HEK293 (cell line): ENCODE measurements at regions not wholly inside any gene's neighbourhood (a gene's known extent, or its start where the extent isn't known, plus 50 kb on each side); places are given as distances from the start of the nearest gene placed in this dataset.

Source experiments
- CTCF ChIA-PET: fragments of 350-600 bp; formaldehyde crosslinking; extraction: SDS; loops from one replicate; lab custom pipeline; 2021; ENCODE audit warnings: antibody characterized with exemption; lab: Yijun Ruan, JAX
- POLR2A ChIA-PET: fragments of 300-600 bp; formaldehyde crosslinking; extraction: SDS; loops from one replicate; lab custom pipeline; 2020; ENCODE audit warnings: antibody characterized with exemption, inconsistent platforms; lab: Yijun Ruan, JAX
- H3K27ac ChIP-seq: fragments of 200-500 bp; sonication (Bioruptor generic); 2 replicates; pipeline ENCODE4 v1.5.1; 2014; ENCODE audit warnings: low read depth, low read length, control low read depth, inconsistent platforms; ENCODE audit errors: extremely low read depth
- H3K36me3 ChIP-seq, 2 experiments: fragments of 200-500 bp in 1 of 2; sonication (Bioruptor generic) in 1 of 2; 1 replicate in 1 of 2; 2 replicates in 1 of 2; pipeline ENCODE4 v1.5.1; 2014 to 2017; ENCODE audit warnings: inconsistent platforms in 2 of 2, low read length in 2 of 2; ENCODE audit not compliant: control insufficient read depth in 2 of 2, insufficient read depth in 1 of 2
- H3K4me1 ChIP-seq: fragments of 200-500 bp; sonication (Bioruptor generic); 2 replicates; pipeline ENCODE4 v1.5.1; 2014; ENCODE audit warnings: mild to moderate bottlenecking, low read length, inconsistent platforms; ENCODE audit not compliant: control insufficient read depth, insufficient read depth
- H3K4me3 ChIP-seq: 2 replicates; pipeline ENCODE4 v1.5.1; 2011; ENCODE audit warnings: low read depth, mild to moderate bottlenecking, control low read depth, low read length, moderate library complexity
- H3K9me3 ChIP-seq: fragments of 200-500 bp; sonication (Bioruptor generic); 2 replicates; pipeline ENCODE4 v1.5.1; 2014; ENCODE audit warnings: low read depth, low read length, inconsistent platforms; ENCODE audit not compliant: control insufficient read depth, insufficient read depth
- GFI1B ChIP-seq: fragments of 450-650 bp; formaldehyde crosslinking; IDR thresholded peaks from 2 replicates; pipeline ENCODE4 v1.5.1; 2016; ENCODE audit warnings: missing biosample characterization, missing genetic modification characterization
- ZBTB10 ChIP-seq: fragments of 450-650 bp; formaldehyde crosslinking; IDR thresholded peaks from 2 replicates; pipeline ENCODE4 v1.5.1; 2016; ENCODE audit warnings: missing biosample characterization, missing genetic modification characterization
- ZBTB7A ChIP-seq: fragments of 450-650 bp; formaldehyde crosslinking; IDR thresholded peaks from 2 replicates; pipeline ENCODE4 v1.5.1; 2016; ENCODE audit warnings: low read depth, missing biosample characterization, missing genetic modification characterization
- ZNF174 ChIP-seq: fragments of 450-650 bp; formaldehyde crosslinking; IDR thresholded peaks from 2 replicates; pipeline ENCODE4 v1.5.0; 2017; ENCODE audit warnings: missing biosample characterization, mild to moderate bottlenecking, missing genetic modification characterization
- ZNF184 ChIP-seq: fragments of 450-650 bp; IDR thresholded peaks from 2 replicates; pipeline ENCODE4 v1.5.1; 2018; ENCODE audit warnings: missing biosample characterization, mild to moderate bottlenecking, missing genetic modification characterization
- ZNF221 ChIP-seq: fragments of 450-650 bp; formaldehyde crosslinking; IDR thresholded peaks from 2 replicates; pipeline ENCODE4 v1.5.1; 2017; ENCODE audit warnings: missing biosample characterization, missing genetic modification characterization, borderline replicate concordance
- ZNF26 ChIP-seq: fragments of 450-650 bp; formaldehyde crosslinking; IDR thresholded peaks from 2 replicates; pipeline ENCODE4 v1.5.1; 2016; ENCODE audit warnings: missing biosample characterization, missing genetic modification characterization
- ZNF302 ChIP-seq: fragments of 450-650 bp; formaldehyde crosslinking; IDR thresholded peaks from 2 replicates; pipeline ENCODE4 v1.5.1; 2016; ENCODE audit warnings: missing biosample characterization, missing genetic modification characterization, low read depth
- ZNF416 ChIP-seq: fragments of 450-650 bp; formaldehyde crosslinking; IDR thresholded peaks from 2 replicates; pipeline ENCODE4 v1.5.1; 2016; ENCODE audit warnings: missing biosample characterization, missing genetic modification characterization
- ZNF426 ChIP-seq: fragments of 450-650 bp; formaldehyde crosslinking; IDR thresholded peaks from 2 replicates; pipeline ENCODE4 v1.5.1; 2017; ENCODE audit warnings: missing biosample characterization, missing genetic modification characterization, mild to moderate bottlenecking, inconsistent platforms, moderate library complexity
- ZNF518A ChIP-seq: fragments of 450-650 bp; formaldehyde crosslinking; conservative IDR thresholded peaks from 2 replicates; pipeline ENCODE4 v1.5.1; 2016; ENCODE audit warnings: low read depth, missing biosample characterization, missing genetic modification characterization
- ZNF561 ChIP-seq: fragments of 450-650 bp; IDR thresholded peaks from 2 replicates; pipeline ENCODE4 v1.5.1; 2018; ENCODE audit warnings: missing biosample characterization, missing genetic modification characterization, borderline replicate concordance
- ZNF629 ChIP-seq: fragments of 450-650 bp; formaldehyde crosslinking; IDR thresholded peaks from 2 replicates; pipeline ENCODE4 v1.5.1; 2017; ENCODE audit warnings: missing biosample characterization, missing genetic modification characterization
- TF ChIP-seq, protein P1 (sequence below): IDR thresholded peaks from 2 replicates; pipeline ENCODE4 v1.6.1; 2011; ENCODE audit warnings: mild to moderate bottlenecking, low read depth, low read length, borderline replicate concordance
- TF ChIP-seq, protein P2 (sequence below): fragments of 450-650 bp; formaldehyde crosslinking; IDR thresholded peaks from 2 replicates; pipeline ENCODE4 v1.5.1; 2016; ENCODE audit warnings: missing biosample characterization, missing genetic modification characterization, low read depth

- TF ChIP-seq GFI1B (tag by site-specific recombination) = no peak
- TF ChIP-seq ZNF221 (tag by site-specific recombination) = no peak
- no peak for TF ChIP-seq ZNF426 (tag by site-specific recombination)
- TF ChIP-seq, all 188 proteins: peak for 0
Observed at GRCh38 chr4:94006932-94007331, 178.4 kb downstream of the ATOH1 start (continued).

DNA sequence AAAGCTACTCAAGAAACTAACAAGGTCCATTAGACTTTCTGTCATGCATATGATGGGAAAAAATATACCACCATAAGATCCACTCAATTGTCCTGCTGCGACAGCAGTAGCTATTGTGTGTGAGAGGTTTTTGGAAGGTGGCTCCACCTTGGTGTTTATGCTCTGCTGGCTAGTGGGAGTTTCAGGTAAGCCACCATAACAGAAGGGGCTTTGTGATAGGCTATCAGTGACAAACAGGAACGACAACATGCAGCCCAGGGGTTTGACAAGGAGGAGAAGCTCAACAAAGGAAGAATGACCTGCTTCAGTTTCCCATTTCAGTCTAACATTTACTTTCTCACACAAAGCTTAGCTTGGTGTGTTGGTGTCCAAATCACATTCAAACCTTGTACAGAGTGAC, 182.6 kb downstream of the ATOH1 start:
- ChIA-PET POLR2A (no interaction called here), CTCF (no interaction called here)
- Histone ChIP-seq H3K36me3 (no peaks in the 10 kb centered on the region), H3K9me3 (no peaks in the 10 kb centered on the region), H3K27ac (no peak overlapping the region), H3K4me3 (no peak overlapping the region), H3K4me1 (no peaks in the 10 kb centered on the region)
- no peak for TF ChIP-seq ZNF518A (tag by site-specific recombination)

- H3K4me3 ChIP-seq = no peak overlapping the region
- no peaks in the 10 kb centered on the region for H3K4me1 ChIP-seq
- no peak overlapping the region for H3K27ac ChIP-seq
- TF ChIP-seq ZNF629 (tag by site-specific recombination) = no peak
- TF ChIP-seq, protein P1, sequence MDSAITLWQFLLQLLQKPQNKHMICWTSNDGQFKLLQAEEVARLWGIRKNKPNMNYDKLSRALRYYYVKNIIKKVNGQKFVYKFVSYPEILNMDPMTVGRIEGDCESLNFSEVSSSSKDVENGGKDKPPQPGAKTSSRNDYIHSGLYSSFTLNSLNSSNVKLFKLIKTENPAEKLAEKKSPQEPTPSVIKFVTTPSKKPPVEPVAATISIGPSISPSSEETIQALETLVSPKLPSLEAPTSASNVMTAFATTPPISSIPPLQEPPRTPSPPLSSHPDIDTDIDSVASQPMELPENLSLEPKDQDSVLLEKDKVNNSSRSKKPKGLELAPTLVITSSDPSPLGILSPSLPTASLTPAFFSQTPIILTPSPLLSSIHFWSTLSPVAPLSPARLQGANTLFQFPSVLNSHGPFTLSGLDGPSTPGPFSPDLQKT = no peak
- TF ChIP-seq ZNF26 (tag by site-specific recombination) = no peak
- TF ChIP-seq ZBTB10 (tag by site-specific recombination) = no peak
- TF ChIP-seq ZNF416 (tag by site-specific recombination) = no peak
- TF ChIP-seq ZBTB7A (tag by site-specific recombination) = no peak
- TF ChIP-seq, protein P2, sequence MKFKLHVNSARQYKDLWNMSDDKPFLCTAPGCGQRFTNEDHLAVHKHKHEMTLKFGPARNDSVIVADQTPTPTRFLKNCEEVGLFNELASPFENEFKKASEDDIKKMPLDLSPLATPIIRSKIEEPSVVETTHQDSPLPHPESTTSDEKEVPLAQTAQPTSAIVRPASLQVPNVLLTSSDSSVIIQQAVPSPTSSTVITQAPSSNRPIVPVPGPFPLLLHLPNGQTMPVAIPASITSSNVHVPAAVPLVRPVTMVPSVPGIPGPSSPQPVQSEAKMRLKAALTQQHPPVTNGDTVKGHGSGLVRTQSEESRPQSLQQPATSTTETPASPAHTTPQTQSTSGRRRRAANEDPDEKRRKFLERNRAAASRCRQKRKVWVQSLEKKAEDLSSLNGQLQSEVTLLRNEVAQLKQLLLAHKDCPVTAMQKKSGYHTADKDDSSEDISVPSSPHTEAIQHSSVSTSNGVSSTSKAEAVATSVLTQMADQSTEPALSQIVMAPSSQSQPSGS = no peak
- TF ChIP-seq ZNF561 (tag by site-specific recombination) = no peak
- TF ChIP-seq ZNF302 (tag by site-specific recombination) = no peak
- no peak for TF ChIP-seq ZNF184 (tag by site-specific recombination)
- TF ChIP-seq ZNF174 (tag by site-specific recombination) = no peak
- TF ChIP-seq, all 188 proteins: peak for 0
- Histone ChIP-seq H3K36me3 (no peaks in the 10 kb centered on the region), H3K9me3 (no peaks in the 10 kb centered on the region)
- POLR2A ChIA-PET = no interaction called here
- CTCF ChIA-PET = no interaction called here
Observed at GRCh38 chr4:94014484-94015136, 186.1 kb downstream of the ATOH1 start.
